HCT116 (cell line): ENCODE measurements at regions not wholly inside any gene's neighbourhood (a gene's known extent, or its start where the extent isn't known, plus 50 kb on each side); places are given as distances from the start of the nearest gene placed in this dataset.

ENCODE experiments used
- ATF3 ChIP-seq: IDR thresholded peaks from 2 replicates; pipeline ENCODE4 v1.6.1; 2012
- CEBPB ChIP-seq: IDR thresholded peaks from 2 replicates; pipeline ENCODE4 v1.6.1; 2012; ENCODE audit warnings: low read depth
- CTCF ChIP-seq, 3 experiments: fragments of 200-600 bp in 1 of 3; sonication (generic) in 1 of 3; IDR thresholded peaks in 2 of 3; conservative IDR thresholded peaks in 1 of 3; 2 replicates each; pipeline ENCODE4 v1.5.1; 2012 to 2017; ENCODE audit warnings: low read depth in 2 of 3, low read length in 2 of 3, antibody characterized with exemption in 1 of 3, borderline replicate concordance in 1 of 3, control low read depth in 1 of 3, mild to moderate bottlenecking in 1 of 3, mixed read lengths in 1 of 3, mixed run types in 1 of 3, moderate library complexity in 1 of 3; ENCODE audit not compliant: insufficient read depth in 1 of 3
- EZH2 ChIP-seq: fragments of 200-600 bp; sonication (generic); IDR thresholded peaks from 2 replicates; pipeline ENCODE4 v1.6.1; 2017; ENCODE audit warnings: antibody characterized with exemption, mixed run types
- EZH2phosphoT487 ChIP-seq: fragments of 200-600 bp; IDR thresholded peaks from 2 replicates; pipeline ENCODE4 v1.6.1; 2018; ENCODE audit warnings: antibody characterized with exemption, borderline replicate concordance
- MAX ChIP-seq: IDR thresholded peaks from 2 replicates; pipeline ENCODE4 v1.6.1; 2012
- POLR2A ChIP-seq: IDR thresholded peaks from 2 replicates; pipeline ENCODE4 v1.7.0; 2011; ENCODE audit warnings: borderline replicate concordance; ENCODE audit not compliant: insufficient read depth, insufficient read length; ENCODE audit errors: extremely low read depth
- POLR2AphosphoS5 ChIP-seq: IDR thresholded peaks from 2 replicates; pipeline ENCODE4 v1.6.1; 2011; ENCODE audit warnings: mild to moderate bottlenecking, low read depth, low read length, moderate library complexity
- SP1 ChIP-seq: IDR thresholded peaks from 2 replicates; pipeline ENCODE4 v1.6.1; 2012; ENCODE audit warnings: low read depth
- SRF ChIP-seq: IDR thresholded peaks from 2 replicates; pipeline ENCODE4 v1.6.1; 2012; ENCODE audit warnings: low read depth

- TF ChIP-seq EZH2 (no peak), CEBPB (no peak), CTCF (IDR thresholded peaks at IDR 0.05 in 2 of 3, conservative IDR thresholded peaks at IDR 0.05 in 1 of 3; ENCODE audit: borderline replicate concordance in 1 of 3, insufficient read depth in 1 of 3, low read depth in 2 of 3, low read length in 2 of 3) (no peak), POLR2A (no peak), POLR2AphosphoS5 (no peak), MAX (no peak), ATF3 (no peak), SRF (no peak), EZH2phosphoT487 (no peak), SP1 (no peak)
Measured at GRCh38 chr5:15234366-15234765, 265.6 kb upstream of the FBXL7 start.
